ENCODE measurements at regions not wholly inside any gene's neighbourhood (a gene's known extent, or its start where the extent isn't known, plus 50 kb on each side); places are given as distances from the start of the nearest gene placed in this dataset.

DNA sequence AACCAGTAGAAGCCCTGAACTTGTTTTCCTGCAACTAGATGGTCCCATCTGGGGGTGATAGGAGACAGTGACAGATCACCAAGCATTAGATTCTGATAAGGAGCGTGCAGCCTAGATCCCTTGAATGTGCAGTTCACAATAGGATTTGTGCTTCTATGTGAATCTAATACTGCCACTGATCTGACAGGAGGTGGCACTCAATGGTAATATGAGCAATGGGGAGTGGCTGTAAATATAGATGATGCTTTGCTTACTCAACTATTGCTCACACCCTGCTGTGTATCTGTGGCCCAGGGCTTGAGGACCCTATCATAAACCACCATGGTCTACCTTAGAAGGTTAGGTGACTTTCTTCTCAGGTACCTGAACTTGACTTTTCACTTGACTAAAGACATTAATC, 417.1 kb upstream of the ARHGEF26 start:
- no peaks in the 10 kb centered on the region for H3K9me3 ChIP-seq (ENCODE audit: insufficient read depth, low read depth, low read length)
- WGBS = 92% methylated on average over 1 of the region's 1 CpG
- no peak overlapping the region for H3K27ac ChIP-seq (ENCODE audit: low read depth, low read length)
- no peaks in the 10 kb centered on the region for H3K36me3 ChIP-seq (ENCODE audit: insufficient read depth, low read length)
- H3K9ac ChIP-seq (ENCODE audit: low read depth, low read length) = no peak overlapping the region
- peaks cover 19% of the 10 kb centered on the region for H3K4me1 ChIP-seq (ENCODE audit: insufficient read depth, low read length)
- H3K4me3 ChIP-seq (ENCODE audit: low read length) = no peak overlapping the region
- H3K27me3 ChIP-seq (ENCODE audit: insufficient read depth, low read length) = no peaks in the 10 kb centered on the region

DNA sequence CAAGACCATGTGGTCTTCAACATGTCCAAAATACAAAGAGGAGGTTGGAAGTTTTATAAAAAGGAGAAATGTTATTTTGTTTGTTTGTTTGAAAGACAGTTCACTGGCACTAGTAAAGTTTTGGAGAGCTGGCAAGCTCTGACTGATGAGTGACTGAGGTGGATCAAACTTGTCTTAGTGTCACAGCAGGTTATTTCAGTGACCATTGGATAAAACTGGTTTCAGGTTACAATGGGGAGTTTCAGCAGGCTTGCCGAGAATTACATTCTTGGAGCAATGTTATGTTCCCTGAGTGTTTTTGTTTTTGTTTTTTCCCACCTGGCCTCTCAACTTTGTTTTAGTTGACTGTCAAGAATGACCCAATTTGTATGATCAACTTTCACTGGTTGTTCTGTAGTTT, 414.5 kb upstream of the ARHGEF26 start:
- peaks cover 2% of the 10 kb centered on the region; the same call in 1 of the 2 replicates for H3K9me3 ChIP-seq (ENCODE audit: insufficient read depth, low read depth, low read length)
- H3K27me3 ChIP-seq (ENCODE audit: insufficient read depth, low read length) = no peaks in the 10 kb centered on the region
- WGBS = 12% methylated on average over 1 of the region's 1 CpG
- H3K27ac ChIP-seq (ENCODE audit: low read depth, low read length) = no peak overlapping the region
- H3K4me1 ChIP-seq (ENCODE audit: insufficient read depth, low read length) = peaks cover 19% of the 10 kb centered on the region
- H3K4me3 ChIP-seq (ENCODE audit: low read length) = no peak overlapping the region
- no peak overlapping the region for H3K9ac ChIP-seq (ENCODE audit: low read depth, low read length)
- H3K36me3 ChIP-seq (ENCODE audit: insufficient read depth, low read length) = no peaks in the 10 kb centered on the region

DNA sequence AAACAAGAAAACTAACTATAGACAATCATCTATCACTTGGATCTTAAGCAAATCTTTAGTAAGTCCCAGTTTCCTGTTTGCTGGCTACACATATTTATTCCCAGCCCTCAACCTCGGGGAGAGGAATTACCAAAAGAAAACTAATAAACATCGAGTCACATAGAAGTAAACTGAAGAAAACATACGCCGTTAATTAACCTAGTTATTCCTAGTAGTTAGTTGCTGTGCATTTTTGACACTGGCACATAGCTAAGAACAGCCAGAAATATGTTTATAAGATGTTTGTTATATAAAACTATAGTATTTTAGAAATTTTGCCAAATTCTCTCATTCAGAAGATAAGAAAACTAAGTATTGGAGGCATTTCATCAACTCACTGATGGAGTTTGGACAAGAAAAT, 407.2 kb upstream of the ARHGEF26 start:
- Histone ChIP-seq H3K9ac (ENCODE audit: low read depth, low read length) (no peak overlapping the region), H3K36me3 (ENCODE audit: insufficient read depth, low read length) (no peaks in the 10 kb centered on the region), H3K27me3 (ENCODE audit: insufficient read depth, low read length) (no peaks in the 10 kb centered on the region), H3K9me3 (ENCODE audit: insufficient read depth, low read depth, low read length) (peaks cover 4% of the 10 kb centered on the region; the same call in 1 of the 2 replicates), H3K4me3 (ENCODE audit: low read length) (no peak overlapping the region), H3K27ac (ENCODE audit: low read depth, low read length) (no peak overlapping the region), H3K4me1 (ENCODE audit: insufficient read depth, low read length) (no peaks in the 10 kb centered on the region)
- WGBS = 98% methylated on average over 4 of the region's 4 CpGs

DNA sequence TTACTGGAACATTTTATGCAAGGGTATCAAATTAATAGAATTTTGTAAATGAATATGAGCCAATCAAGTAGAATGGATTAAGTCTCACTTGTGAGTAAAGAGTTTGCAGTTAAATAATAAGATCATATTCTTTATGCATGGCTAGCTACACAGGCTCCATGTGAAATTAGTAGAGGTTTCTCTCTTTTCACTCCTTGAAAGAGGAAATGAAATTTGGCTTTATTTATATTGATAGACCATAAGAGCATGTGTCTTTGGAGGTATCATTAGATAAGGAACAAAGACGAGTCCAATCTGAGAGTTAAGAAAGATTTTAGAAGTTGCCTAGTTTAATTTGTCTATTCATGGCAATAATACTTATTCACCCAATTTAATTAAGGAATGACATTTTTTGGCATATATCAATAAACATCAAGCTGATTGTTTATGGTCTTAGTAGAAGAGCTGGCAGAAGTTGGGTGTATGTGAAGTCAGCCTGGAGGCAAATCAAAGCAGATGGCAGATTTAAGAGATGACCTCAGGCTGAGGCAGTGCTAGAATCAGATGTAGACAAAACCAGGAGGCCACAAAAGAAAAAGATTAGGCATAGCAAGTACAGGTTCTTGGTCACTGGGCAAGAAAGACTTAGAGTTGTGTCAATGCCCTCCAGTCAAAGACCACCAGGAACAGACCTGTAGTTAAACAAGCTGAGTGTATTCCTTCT, 406.5 kb upstream of the ARHGEF26 start:
- no peaks in the 10 kb centered on the region for H3K4me1 ChIP-seq (ENCODE audit: insufficient read depth, low read length)
- WGBS = no CpG with 5 or more reads among the region's 1 CpG
- H3K27me3 ChIP-seq (ENCODE audit: insufficient read depth, low read length) = no peaks in the 10 kb centered on the region
- no peak overlapping the region for H3K4me3 ChIP-seq (ENCODE audit: low read length)
- H3K9ac ChIP-seq (ENCODE audit: low read depth, low read length) = no peak overlapping the region
- H3K36me3 ChIP-seq (ENCODE audit: insufficient read depth, low read length) = no peaks in the 10 kb centered on the region
- H3K27ac ChIP-seq (ENCODE audit: low read depth, low read length) = no peak overlapping the region
- peaks cover 4% of the 10 kb centered on the region; the same call in 1 of the 2 replicates for H3K9me3 ChIP-seq (ENCODE audit: insufficient read depth, low read depth, low read length)

DNA sequence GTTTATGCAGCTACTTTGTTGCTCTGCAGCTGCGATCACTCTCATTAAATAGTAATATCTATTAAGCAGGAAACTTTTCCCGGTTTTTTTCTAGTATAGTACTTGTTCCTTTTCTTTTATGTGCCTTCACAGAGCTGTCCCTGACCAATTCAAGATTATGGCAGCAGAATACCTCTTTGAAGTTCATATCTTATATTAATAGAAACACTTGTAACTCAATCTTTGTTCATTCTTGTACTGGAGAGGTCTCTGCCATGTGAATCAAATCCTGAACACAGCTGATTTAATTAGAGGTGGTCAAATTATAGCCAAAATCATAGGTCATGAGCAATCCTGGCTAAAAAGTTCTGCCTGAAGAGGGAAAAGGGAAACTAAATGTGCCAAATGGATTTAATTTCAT, 399.0 kb upstream of the ARHGEF26 start:
- Histone ChIP-seq H3K36me3 (ENCODE audit: insufficient read depth, low read length) (no peaks in the 10 kb centered on the region), H3K9me3 (ENCODE audit: insufficient read depth, low read depth, low read length) (no peaks in the 10 kb centered on the region), H3K27me3 (ENCODE audit: insufficient read depth, low read length) (no peaks in the 10 kb centered on the region), H3K4me1 (ENCODE audit: insufficient read depth, low read length) (no peaks in the 10 kb centered on the region), H3K4me3 (ENCODE audit: low read length) (no peak overlapping the region), H3K9ac (ENCODE audit: low read depth, low read length) (no peak overlapping the region), H3K27ac (ENCODE audit: low read depth, low read length) (no peak overlapping the region)
- 93% methylated on average over 2 of the region's 2 CpGs for WGBS

DNA sequence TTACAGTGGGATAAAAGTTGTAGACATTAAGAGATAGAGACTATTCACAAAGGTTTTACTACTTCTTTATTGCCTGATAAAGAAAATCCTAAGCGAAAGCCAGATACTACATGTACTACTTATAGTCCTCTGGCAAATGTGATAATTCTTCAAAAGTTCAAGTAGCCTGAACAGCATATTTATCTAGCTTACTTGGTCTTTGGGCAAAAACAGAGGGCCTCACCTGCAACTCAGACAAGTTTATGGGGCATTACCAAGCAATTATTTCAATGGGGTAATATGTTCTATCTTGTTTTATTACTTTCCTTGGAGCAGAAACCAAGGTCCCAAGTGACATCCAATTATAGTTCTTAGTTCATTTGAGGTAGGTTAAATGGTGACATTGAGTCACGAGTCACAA, 390.1 kb upstream of the ARHGEF26 start:
- H3K36me3 ChIP-seq (ENCODE audit: insufficient read depth, low read length) = no peaks in the 10 kb centered on the region
- WGBS = 100% methylated on average over 1 of the region's 2 CpGs

DNA sequence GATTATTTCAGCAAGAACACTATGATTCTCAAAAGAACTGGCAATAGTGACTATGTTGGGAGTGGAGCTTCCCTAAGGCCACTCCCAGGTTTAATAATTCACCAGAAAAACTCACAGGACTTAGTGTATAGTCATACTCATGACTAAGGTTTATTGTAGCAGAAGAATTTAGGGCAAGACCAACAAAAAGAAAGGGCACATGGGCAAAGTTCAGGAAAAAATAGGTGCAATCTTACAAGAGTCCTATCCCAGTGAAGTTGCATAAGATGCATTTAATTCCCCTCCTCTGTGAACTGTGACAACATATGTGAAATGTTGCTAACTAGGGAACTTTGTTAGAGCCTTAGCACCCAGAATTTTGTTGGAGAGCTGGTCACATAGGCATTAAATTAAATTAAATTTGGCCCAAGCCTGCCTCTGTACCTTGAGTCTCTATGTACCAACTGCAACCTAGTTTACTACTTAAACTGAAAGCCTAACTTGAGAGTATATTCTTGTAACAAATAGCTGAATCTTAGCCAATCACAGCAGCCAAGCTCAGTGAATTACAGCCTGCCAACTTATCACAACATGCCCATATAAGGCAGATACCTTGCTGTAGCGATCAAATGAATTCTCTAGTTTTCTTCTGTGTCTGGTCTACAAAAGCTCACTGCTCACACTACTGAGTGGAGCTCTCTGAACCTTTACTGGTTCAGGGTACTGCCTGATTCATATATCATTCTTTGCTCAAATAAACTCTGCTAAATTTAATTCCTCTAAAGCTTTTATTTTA, 386.2 kb upstream of the ARHGEF26 start:
- 98% methylated on average over 1 of the region's 1 CpG for WGBS
- Histone ChIP-seq H3K27me3 (ENCODE audit: insufficient read depth, low read length) (no peaks in the 10 kb centered on the region), H3K27ac (ENCODE audit: low read depth, low read length) (no peak overlapping the region), H3K4me3 (ENCODE audit: low read length) (no peak overlapping the region), H3K4me1 (ENCODE audit: insufficient read depth, low read length) (no peaks in the 10 kb centered on the region), H3K9me3 (ENCODE audit: insufficient read depth, low read depth, low read length) (peaks cover 11% of the 10 kb centered on the region), H3K9ac (ENCODE audit: low read depth, low read length) (no peak overlapping the region), H3K36me3 (ENCODE audit: insufficient read depth, low read length) (no peaks in the 10 kb centered on the region)

More for the DNA sequence above, 390.1 kb upstream of the ARHGEF26 start:
- Histone ChIP-seq H3K4me3 (ENCODE audit: low read length) (no peak overlapping the region), H3K27ac (ENCODE audit: low read depth, low read length) (no peak overlapping the region), H3K9ac (ENCODE audit: low read depth, low read length) (no peak overlapping the region), H3K9me3 (ENCODE audit: insufficient read depth, low read depth, low read length) (peaks cover 11% of the 10 kb centered on the region), H3K27me3 (ENCODE audit: insufficient read depth, low read length) (no peaks in the 10 kb centered on the region), H3K4me1 (ENCODE audit: insufficient read depth, low read length) (no peaks in the 10 kb centered on the region)

DNA sequence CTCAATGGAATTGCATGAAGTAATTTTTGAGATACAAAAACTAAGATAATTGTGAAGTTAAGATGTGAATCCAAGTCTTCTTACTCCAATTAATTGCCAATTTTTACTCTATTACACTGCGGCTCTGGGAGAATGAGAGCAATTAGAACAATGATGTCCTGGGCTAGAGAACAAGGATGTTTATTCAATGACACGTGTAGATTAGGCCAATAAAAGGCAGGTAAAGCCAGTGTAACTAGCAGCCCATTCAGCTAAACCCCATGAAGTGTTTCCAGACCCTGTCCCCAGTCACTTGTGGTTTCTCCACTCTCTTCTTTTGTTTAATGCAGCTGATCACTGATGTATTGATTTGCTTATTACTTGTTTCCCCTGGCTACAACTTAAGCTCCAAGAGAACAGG, 381.1 kb upstream of the ARHGEF26 start:
- 89% methylated on average over 2 of the region's 2 CpGs for WGBS
- Histone ChIP-seq H3K27me3 (ENCODE audit: insufficient read depth, low read length) (no peaks in the 10 kb centered on the region), H3K27ac (ENCODE audit: low read depth, low read length) (no peak overlapping the region), H3K4me1 (ENCODE audit: insufficient read depth, low read length) (peaks cover 14% of the 10 kb centered on the region; the same call in 1 of the 2 replicates), H3K9ac (ENCODE audit: low read depth, low read length) (no peak overlapping the region), H3K36me3 (ENCODE audit: insufficient read depth, low read length) (no peaks in the 10 kb centered on the region), H3K4me3 (ENCODE audit: low read length) (no peak overlapping the region), H3K9me3 (ENCODE audit: insufficient read depth, low read depth, low read length) (no peaks in the 10 kb centered on the region)

DNA sequence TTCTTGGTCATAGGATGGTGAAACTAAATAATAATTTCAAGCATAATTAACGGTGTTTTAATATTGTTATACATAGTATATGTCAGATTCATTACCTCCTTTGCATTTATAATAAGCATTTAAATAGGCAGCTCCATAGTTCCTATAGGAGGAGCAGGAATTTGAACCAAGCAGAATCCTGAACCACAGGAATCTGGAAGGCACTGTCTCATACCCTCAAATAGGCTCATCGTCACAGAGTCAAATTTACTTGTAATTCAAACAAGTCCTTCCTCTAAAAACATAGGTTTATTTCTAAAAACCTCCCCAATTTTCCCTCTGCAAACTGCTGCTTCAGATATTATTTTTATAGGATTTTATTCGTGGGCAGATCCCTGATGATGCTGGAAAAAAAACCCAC, 376.3 kb upstream of the ARHGEF26 start:
- H3K4me3 ChIP-seq (ENCODE audit: low read length) = no peak overlapping the region
- no peaks in the 10 kb centered on the region for H3K9me3 ChIP-seq (ENCODE audit: insufficient read depth, low read depth, low read length)
- H3K36me3 ChIP-seq (ENCODE audit: insufficient read depth, low read length) = no peaks in the 10 kb centered on the region
- H3K9ac ChIP-seq (ENCODE audit: low read depth, low read length) = no peak overlapping the region
- H3K27ac ChIP-seq (ENCODE audit: low read depth, low read length) = no peak overlapping the region
- peaks cover 14% of the 10 kb centered on the region; the same call in 1 of the 2 replicates for H3K4me1 ChIP-seq (ENCODE audit: insufficient read depth, low read length)
- H3K27me3 ChIP-seq (ENCODE audit: insufficient read depth, low read length) = no peaks in the 10 kb centered on the region
- 92% methylated on average over 2 of the region's 3 CpGs for WGBS

DNA sequence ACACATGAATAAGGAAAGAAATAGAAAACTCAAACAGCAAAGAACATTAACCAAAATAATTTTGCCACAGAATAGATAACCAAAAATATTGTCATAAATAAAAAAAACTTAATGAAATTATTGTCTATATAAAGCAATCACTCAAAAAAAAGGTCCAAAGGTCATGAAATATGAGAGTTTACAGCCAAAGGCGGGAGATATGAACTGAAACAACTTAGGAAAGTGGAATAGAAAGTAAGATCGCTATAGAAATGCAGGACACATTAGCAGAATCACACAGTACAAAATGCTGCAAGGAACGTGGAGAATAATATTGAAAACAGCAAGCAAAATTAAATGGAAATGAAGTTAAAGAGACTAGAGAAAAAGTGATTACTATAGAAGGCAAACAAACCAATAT, 375.0 kb upstream of the ARHGEF26 start:
- Histone ChIP-seq H3K9me3 (ENCODE audit: insufficient read depth, low read depth, low read length) (no peaks in the 10 kb centered on the region), H3K27ac (ENCODE audit: low read depth, low read length) (no peak overlapping the region), H3K4me1 (ENCODE audit: insufficient read depth, low read length) (peaks cover 14% of the 10 kb centered on the region; the same call in 1 of the 2 replicates), H3K27me3 (ENCODE audit: insufficient read depth, low read length) (no peaks in the 10 kb centered on the region), H3K9ac (ENCODE audit: low read depth, low read length) (no peak overlapping the region), H3K36me3 (ENCODE audit: insufficient read depth, low read length) (no peaks in the 10 kb centered on the region), H3K4me3 (ENCODE audit: low read length) (no peak overlapping the region)
- WGBS = 83% methylated on average over 3 of the region's 3 CpGs

DNA sequence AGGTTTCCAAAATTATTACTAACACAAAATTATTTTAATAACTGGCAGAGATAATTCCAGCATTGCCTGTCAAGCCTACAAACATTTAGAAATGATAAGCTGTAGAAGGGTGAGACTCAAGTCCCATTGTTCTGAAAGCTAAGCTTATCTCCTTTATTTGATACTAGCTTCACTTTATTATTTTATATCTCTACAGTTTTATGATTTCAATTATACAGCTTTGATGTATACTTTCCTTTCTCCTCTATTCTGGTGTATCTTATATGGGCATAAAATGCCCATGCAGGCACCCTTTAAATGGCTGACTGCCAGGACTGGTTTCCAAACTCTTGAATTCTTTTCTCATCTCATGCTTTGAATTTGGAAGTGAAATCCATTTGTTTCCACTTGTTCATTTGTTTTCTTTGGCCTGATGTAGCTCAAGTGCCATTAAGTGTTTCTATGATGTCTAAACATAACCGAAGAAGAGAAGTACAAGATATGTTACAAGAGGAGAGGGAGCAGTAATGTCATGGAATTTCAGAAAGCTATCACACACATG, 372.1 kb upstream of the ARHGEF26 start:
- H3K4me3 ChIP-seq (ENCODE audit: low read length) = no peak overlapping the region
- no peaks in the 10 kb centered on the region for H3K4me1 ChIP-seq (ENCODE audit: insufficient read depth, low read length)
- H3K27me3 ChIP-seq (ENCODE audit: insufficient read depth, low read length) = no peaks in the 10 kb centered on the region
- no peaks in the 10 kb centered on the region for H3K36me3 ChIP-seq (ENCODE audit: insufficient read depth, low read length)
- no peaks in the 10 kb centered on the region for H3K9me3 ChIP-seq (ENCODE audit: insufficient read depth, low read depth, low read length)
- no peak overlapping the region for H3K27ac ChIP-seq (ENCODE audit: low read depth, low read length)
- 100% methylated on average over 1 of the region's 1 CpG for WGBS
- no peak overlapping the region for H3K9ac ChIP-seq (ENCODE audit: low read depth, low read length)

All from HUES64 (cell line).